Subcutaneous abdominal adipose tissue (tissue), 5 donors: ENCODE measurements at regions not wholly inside any gene's neighbourhood (a gene's known extent, or its start where the extent isn't known, plus 50 kb on each side); places are given as distances from the start of the nearest gene placed in this dataset.
A peak's percentile ranks its signal among the peaks of the same experiment; 100 is the strongest.

ENCODE experiments used
- H3K27ac ChIP-seq: one replicate; pipeline ENCODE4 v1.7.0; 2013; ENCODE audit warnings: low read depth, mild to moderate bottlenecking, inconsistent platforms, low read length, moderate library complexity
- H3K27me3 ChIP-seq, 5 donors: one replicate each; pipeline ENCODE4 v1.7.0; 2013; ENCODE audit warnings: low read length in 5 of 5, inconsistent platforms in 1 of 5; ENCODE audit not compliant: control insufficient read depth in 5 of 5, insufficient read depth in 4 of 5
- H3K36me3 ChIP-seq, 5 donors: one replicate each; pipeline ENCODE4 v1.7.0; 2013; ENCODE audit warnings: low read length in 5 of 5; ENCODE audit not compliant: control insufficient read depth in 5 of 5, insufficient read depth in 5 of 5
- H3K4me1 ChIP-seq, 5 donors: one replicate each; pipeline ENCODE4 v1.7.0; 2013; ENCODE audit warnings: low read length in 5 of 5, mild to moderate bottlenecking in 3 of 5, moderate library complexity in 1 of 5; ENCODE audit not compliant: control insufficient read depth in 5 of 5, insufficient read depth in 5 of 5
- H3K4me3 ChIP-seq, 5 donors: one replicate each; pipeline ENCODE4 v1.7.0; 2013; ENCODE audit warnings: low read length in 5 of 5, low read depth in 1 of 5
- H3K9ac ChIP-seq, 5 donors: one replicate each; pipeline ENCODE4 v1.7.0; 2013; ENCODE audit warnings: low read length in 5 of 5, mild to moderate bottlenecking in 4 of 5, moderate library complexity in 3 of 5
- H3K9me3 ChIP-seq, 5 donors: one replicate each; pipeline ENCODE4 v1.7.0; 2013; ENCODE audit warnings: low read length in 5 of 5; ENCODE audit not compliant: control insufficient read depth in 5 of 5
- donor health status: healthy.
- donor health status: healthy.
- donor health status: healthy.
- donor health status: healthy.
- donor health status: healthy.

DNA sequence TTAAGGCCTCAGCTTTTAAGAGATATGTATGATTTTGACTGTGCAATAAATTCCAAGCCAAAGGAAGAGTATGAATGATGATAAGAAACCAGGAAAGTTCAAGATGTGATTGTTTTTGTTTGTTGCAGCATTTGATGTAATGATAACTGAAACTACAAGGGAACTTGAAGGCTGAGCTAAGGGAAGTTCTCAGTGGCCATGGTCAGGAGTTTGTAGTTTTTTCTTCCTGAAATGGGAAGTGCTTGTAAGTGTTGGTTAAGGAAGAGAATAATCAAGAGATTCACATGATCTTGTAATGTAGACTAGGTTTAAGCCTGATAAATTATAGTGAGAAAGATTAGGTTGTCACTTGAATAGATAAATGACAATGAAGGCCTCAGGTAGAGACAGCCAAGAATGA is 53.4 kb downstream of the PTCHD4 start:
- Histone ChIP-seq H3K27ac (no peak overlapping the region), H3K27me3 (no peaks in the 10 kb centered on the region), H3K36me3 (no peaks in the 10 kb centered on the region), H3K9ac (no peak overlapping the region), H3K9me3 (no peaks in the 10 kb centered on the region), H3K4me3 (no peak overlapping the region), H3K4me1 (peaks cover 0 to 16% (median 0%) of the 10 kb centered on the region in 5 donors)

DNA sequence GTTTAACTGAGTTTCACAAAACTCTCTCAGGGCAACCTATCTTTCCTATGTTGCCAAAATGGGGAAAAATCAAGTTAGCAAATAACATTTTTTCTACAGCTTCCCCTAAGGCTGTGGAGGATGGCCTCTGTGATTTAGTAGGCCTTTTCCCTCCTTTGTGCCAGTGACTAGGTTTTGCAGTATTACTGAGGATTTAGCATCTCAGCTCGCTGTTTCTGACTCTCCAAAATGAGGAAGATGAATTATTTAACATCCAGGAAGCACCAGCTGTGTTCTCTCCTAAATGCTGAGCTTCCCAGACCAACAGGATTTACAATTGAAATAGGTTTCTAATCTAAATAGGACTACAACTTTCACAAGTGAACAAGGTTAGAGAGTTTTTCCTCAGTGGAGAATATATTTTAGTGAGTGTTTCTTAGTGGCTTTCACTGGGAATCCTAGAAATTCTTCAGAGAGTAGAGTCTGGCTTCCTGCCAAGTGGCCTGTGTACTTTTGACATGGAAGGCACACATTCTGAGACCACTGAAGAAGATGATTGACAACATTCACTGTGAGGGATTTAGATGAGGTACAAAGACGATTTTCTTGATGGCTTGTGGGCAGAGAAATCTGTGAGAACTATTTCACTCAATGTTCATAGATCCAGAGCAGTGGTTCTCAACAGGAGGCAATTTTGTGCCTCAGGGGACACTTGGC is 62.4 kb downstream of the PTCHD4 start:
- Histone ChIP-seq H3K9me3 (no peaks in the 10 kb centered on the region), H3K9ac (no peak overlapping the region), H3K4me1 (peaks cover 0 to 27% (median 8%) of the 10 kb centered on the region in 5 donors), H3K4me3 (no peak overlapping the region), H3K27me3 (no peaks in the 10 kb centered on the region), H3K36me3 (no peaks in the 10 kb centered on the region), H3K27ac (peak overlapping the region; percentile 5)

DNA sequence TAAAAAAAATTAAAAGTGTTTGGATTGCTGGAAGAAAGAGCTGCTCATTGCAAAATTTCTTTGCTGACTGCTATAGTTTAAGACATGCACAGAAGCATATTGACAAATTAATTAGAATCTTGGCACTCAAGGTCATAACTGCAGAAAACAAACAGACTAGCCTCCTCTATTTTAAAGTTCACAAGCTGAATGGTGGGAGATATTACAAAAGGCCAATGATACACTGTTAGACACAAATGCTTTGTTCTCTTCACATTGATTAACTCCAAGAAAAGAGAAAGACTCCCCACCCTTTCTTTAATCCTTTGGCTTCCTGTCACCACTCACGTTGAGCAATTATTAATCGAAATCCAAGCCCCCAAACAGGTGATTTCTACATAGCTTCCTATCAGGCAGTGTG is 69.1 kb downstream of the PTCHD4 start:
- Histone ChIP-seq H3K4me1 (peaks cover 0 to 15% (median 0%) of the 10 kb centered on the region in 5 donors), H3K9ac (no peak overlapping the region), H3K27ac (no peak overlapping the region), H3K9me3 (no peaks in the 10 kb centered on the region), H3K27me3 (no peaks in the 10 kb centered on the region), H3K4me3 (no peak overlapping the region), H3K36me3 (no peaks in the 10 kb centered on the region)

DNA sequence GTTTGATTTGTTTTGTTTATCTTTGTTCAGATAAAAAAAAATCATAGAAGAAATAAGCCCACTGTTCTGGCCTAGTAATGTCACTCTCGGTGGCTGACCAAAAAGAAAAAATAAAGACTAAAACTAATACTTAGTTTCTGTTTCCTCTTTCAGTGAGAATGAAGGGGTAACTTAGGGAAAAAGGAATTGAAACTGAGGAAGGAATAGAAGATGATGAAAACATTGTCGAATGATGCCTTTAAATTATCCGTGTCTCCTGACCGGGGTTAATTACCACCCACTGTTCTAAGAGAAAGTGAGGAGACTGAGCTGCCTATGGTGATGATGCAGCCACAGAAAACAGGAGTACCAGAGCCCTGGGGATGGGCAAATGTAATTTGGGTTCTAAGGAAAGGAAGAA is 73.1 kb downstream of the PTCHD4 start:
- Histone ChIP-seq H3K36me3 (no peaks in the 10 kb centered on the region), H3K9ac (no peak overlapping the region), H3K9me3 (no peaks in the 10 kb centered on the region), H3K4me3 (no peak overlapping the region), H3K4me1 (peaks cover 0 to 9% (median 0%) of the 10 kb centered on the region in 5 donors), H3K27ac (no peak overlapping the region), H3K27me3 (no peaks in the 10 kb centered on the region)

DNA sequence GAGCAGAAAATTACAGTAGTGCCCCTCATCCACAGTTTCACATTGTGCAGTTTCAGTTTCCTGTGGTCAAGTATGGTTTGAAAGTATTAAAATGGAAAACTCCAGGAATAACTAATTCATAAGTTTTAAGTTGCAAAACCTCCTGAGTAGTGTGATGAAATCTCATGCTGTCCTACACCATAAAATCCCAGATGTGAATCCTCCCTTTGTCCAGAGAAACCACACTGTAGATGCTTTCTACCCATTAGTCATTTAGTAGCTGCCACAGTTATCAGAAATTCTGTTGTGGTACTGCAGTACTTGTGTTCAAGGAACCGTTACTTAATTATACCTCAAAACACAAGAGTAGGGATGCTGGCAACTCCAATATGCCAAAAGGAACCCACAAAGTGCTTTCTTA is 74.7 kb downstream of the PTCHD4 start:
- H3K9me3 ChIP-seq, result no peaks in the 10 kb centered on the region

DNA sequence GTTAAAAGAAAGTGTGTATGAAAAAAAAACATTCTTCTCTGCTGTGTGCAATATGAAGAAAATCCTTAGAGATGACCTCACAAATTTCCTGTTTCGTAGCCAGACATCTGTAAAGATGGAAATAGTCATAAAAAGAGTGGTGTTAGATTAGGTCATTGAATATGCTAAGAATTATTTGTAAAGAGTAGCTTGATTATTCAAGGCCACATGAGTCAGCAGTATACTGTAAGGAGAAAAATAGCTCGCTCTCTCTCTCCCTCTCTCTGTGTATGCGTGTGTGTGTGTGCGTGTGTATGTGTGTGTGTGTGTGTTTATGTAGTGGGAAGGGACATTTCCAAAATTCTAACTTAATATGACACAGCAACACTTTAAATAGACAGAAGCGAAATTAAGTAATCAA is 78.8 kb downstream of the PTCHD4 start:
- H3K9ac ChIP-seq, result no peak overlapping the region
- no peaks in the 10 kb centered on the region for H3K36me3 ChIP-seq
- no peak overlapping the region for H3K27ac ChIP-seq
- H3K4me3 ChIP-seq, result no peak overlapping the region
- H3K27me3 ChIP-seq, result no peaks in the 10 kb centered on the region
- no peaks in the 10 kb centered on the region for H3K9me3 ChIP-seq
- peaks cover 0 to 14% (median 0%) of the 10 kb centered on the region in 5 donors for H3K4me1 ChIP-seq

More for the DNA sequence above, 74.7 kb downstream of the PTCHD4 start:
- no peak overlapping the region for H3K27ac ChIP-seq
- H3K36me3 ChIP-seq, result no peaks in the 10 kb centered on the region
- no peaks in the 10 kb centered on the region for H3K27me3 ChIP-seq
- peaks cover 0 to 14% (median 0%) of the 10 kb centered on the region in 5 donors for H3K4me1 ChIP-seq
- H3K4me3 ChIP-seq, result no peak overlapping the region
- H3K9ac ChIP-seq, result no peak overlapping the region

DNA sequence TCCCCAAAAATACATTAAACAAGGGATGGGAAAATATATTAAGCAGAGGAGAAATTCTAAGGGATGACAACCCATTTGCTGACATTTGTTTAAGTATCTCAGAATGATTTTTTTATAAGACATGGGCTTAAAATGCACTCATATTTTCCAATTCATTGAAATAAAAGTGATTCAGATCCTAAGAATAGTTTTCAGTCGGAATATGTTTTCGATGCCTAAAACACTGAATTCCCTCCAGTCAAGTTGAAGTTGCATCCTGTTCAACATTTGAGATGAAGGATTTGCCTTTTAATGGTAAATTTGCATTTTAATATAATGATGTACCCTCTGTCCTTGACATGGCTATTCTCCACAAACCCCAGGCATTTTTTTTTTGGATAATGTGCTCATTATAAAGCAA is 79.3 kb downstream of the PTCHD4 start:
- Histone ChIP-seq H3K9ac (no peak overlapping the region), H3K27me3 (no peaks in the 10 kb centered on the region), H3K27ac (no peak overlapping the region), H3K4me3 (no peak overlapping the region), H3K9me3 (no peaks in the 10 kb centered on the region), H3K36me3 (no peaks in the 10 kb centered on the region), H3K4me1 (peaks cover 0 to 14% (median 0%) of the 10 kb centered on the region in 5 donors)

DNA sequence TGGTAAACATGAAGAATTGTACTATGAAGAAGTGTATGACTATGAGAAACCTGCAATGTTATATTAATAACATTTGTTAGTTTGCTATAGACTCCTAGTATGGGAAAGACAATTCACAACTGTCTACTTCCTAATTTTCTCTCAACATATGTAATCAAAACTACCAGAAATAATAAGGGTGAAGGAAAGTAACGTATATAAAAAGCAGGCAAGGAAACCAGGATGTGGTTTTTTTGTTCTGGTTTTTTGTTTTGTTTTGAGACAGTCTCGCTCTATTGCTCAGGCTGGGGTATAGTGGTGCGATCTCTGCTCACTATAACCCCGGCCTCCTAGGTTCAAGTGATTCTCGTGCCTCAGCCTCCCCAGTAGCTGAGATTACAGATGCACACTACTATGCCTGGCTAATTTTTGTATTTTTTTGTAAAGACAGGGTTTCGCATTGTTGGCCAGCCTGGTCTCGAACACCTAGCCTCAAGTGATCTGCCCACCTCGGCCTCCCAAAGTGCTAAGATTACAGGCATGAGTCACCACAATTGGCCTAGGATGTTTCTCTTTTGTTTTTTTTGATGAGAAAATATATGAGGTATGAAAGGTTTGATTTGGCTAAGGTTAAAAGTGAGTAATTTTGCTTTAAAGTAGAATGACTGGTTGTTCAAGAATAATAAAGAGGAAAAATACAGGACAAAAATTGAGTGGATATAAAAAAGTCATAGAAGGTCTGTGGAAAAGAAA is 83.1 kb downstream of the PTCHD4 start:
- no peak overlapping the region for H3K4me3 ChIP-seq
- no peaks in the 10 kb centered on the region for H3K27me3 ChIP-seq
- H3K36me3 ChIP-seq, result no peaks in the 10 kb centered on the region
- peaks cover 0 to 5% (median 0%) of the 10 kb centered on the region in 5 donors for H3K4me1 ChIP-seq
- no peaks in the 10 kb centered on the region for H3K9me3 ChIP-seq
- H3K27ac ChIP-seq, result no peak overlapping the region
- no peak overlapping the region for H3K9ac ChIP-seq

DNA sequence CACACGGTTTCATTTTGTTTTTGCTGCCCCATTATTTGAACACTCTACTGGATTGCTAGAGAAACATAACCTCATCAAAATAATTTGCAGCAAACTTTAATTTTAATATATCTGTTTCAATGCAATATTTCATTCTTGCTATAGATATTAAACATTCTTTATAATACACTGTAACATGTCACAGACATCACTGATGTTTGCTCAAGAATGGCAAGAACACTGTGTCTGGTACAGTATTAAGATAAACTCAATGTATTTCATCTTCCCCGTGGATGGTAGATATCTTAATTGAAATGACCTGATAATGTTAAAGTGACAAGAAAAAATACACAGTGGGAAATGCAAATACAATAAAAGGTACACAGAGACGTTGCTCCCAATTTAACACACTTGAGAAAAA is 86.0 kb downstream of the PTCHD4 start:
- Histone ChIP-seq H3K27me3 (no peaks in the 10 kb centered on the region), H3K9ac (no peak overlapping the region), H3K36me3 (no peaks in the 10 kb centered on the region), H3K4me1 (no peaks in the 10 kb centered on the region), H3K4me3 (no peak overlapping the region), H3K9me3 (no peaks in the 10 kb centered on the region), H3K27ac (no peak overlapping the region)

DNA sequence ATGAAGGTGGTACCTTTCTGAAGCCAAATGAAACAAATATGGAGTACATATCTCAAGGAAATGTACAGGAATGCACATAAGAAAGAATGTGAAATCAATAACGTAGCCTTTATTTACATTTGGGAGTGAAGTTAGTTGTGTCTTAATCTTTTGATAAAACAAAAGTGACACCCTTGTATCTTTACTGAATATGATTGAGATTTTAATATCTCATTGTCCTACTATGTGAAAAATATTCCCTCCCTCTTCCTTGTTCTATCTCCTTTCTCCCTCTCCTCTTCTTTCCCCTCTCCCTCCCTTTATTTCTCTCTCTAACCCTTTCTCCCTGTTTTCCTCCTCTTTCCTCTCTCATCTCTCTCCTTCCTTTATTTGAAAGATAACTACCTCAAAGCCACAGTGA is 89.1 kb downstream of the PTCHD4 start:
- Histone ChIP-seq H3K9ac (no peak overlapping the region), H3K4me1 (no peaks in the 10 kb centered on the region), H3K4me3 (no peak overlapping the region), H3K36me3 (no peaks in the 10 kb centered on the region), H3K27ac (no peak overlapping the region), H3K27me3 (no peaks in the 10 kb centered on the region), H3K9me3 (no peaks in the 10 kb centered on the region)
